RWPE1 (cell line): ENCODE measurements at regions not wholly inside any gene's neighbourhood (a gene's known extent, or its start where the extent isn't known, plus 50 kb on each side); places are given as distances from the start of the nearest gene placed in this dataset.
"Not testable (repeated sequence)": the region's sequence is repeated elsewhere in the genome, so short reads cannot be mapped to it uniquely, and the experiment has no call there.

Experiments used
- CTCF ChIA-PET: fragments of 350-600 bp; sonication (Branson Sonifier 250); formaldehyde crosslinking; extraction: SDS; loops from one replicate; lab custom pipeline; 2021; lab: Yijun Ruan, JAX
- POLR2A ChIA-PET: fragments of 400-600 bp; formaldehyde crosslinking; extraction: SDS; loops from one replicate; lab custom pipeline; 2020; ENCODE audit warnings: antibody characterized with exemption; ENCODE audit not compliant: low non-redundant PET; lab: Yijun Ruan, JAX
- DNase-seq: peaks from one replicate; pipeline ENCODE4 v3.0.0; 2012; ENCODE audit warnings: low spot score
- H3K27ac ChIP-seq: fragments of 450-650 bp; 2 replicates; pipeline ENCODE4 v1.5.1; 2017
- CTCF ChIP-seq: fragments of 450-650 bp; conservative IDR thresholded peaks from 2 replicates; pipeline ENCODE4 v1.5.1; 2017; ENCODE audit warnings: low read depth, mild to moderate bottlenecking

- no peak overlapping the region for H3K27ac ChIP-seq
- ChIA-PET CTCF (no interaction called here), POLR2A (no interaction called here)
- no peak for TF ChIP-seq CTCF
- DNase-seq = no peak
These were observed 107.7 kb upstream of the PLSCR5 start for GRCh38 chr3:146712806-146713205.

DNA sequence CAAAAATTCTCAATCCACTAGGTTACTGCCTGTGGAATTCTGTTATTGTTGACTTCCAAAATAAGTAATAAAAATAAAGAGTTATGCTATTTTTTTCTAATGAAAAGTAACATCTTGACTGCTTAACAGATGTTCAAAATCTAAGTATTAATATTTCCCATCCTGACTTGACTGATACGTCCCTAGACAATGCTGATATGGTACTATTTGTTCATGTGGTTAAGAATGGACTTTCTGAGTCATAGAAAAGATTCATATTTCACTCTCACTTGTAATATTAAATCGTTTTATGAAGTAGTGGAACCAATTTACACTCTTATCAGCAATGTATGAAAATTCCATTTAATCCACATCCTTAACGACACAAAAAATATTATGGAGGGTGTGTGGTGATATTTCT lies 104.8 kb upstream of the PLSCR5 start:
- DNase-seq = no peak
- no peak for TF ChIP-seq CTCF
- POLR2A ChIA-PET = no interaction called here

GRCh38 chr3:146705225-146705624 lies 100.1 kb upstream of the PLSCR5 start:
- ChIA-PET POLR2A (no interaction called here), CTCF (no interaction called here)
- H3K27ac ChIP-seq = no peak overlapping the region
- TF ChIP-seq CTCF = no peak
- DNase-seq = no peak

More for the DNA sequence above, 104.8 kb upstream of the PLSCR5 start:
- H3K27ac ChIP-seq = no peak overlapping the region
- CTCF ChIA-PET = no interaction called here

DNA sequence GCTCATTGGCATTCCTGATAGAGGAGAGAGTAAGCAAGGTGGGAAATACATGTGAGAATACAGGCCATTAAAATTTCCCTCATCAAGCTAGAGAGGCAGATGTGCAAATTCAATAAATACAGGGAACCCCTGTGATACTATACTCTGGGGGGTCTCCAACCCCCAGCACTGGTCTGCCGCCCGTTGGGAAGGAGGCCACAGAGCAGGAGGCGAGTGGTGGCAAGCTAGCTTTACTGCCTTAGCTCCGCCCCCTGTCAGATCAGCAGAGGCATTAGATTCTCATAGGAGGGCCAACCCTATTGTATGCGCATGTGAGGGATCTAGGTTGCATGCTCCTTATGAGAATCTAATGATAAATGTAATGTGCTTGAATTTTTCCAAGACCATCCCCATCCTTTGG lies 97.1 kb upstream of the PLSCR5 start:
- H3K27ac ChIP-seq = no peak overlapping the region
- CTCF ChIA-PET = no interaction called here
- POLR2A ChIA-PET = no interaction called here
- TF ChIP-seq CTCF = no peak
- no peak for DNase-seq

GRCh38 chr3:146701246-146701645 lies 96.1 kb upstream of the PLSCR5 start:
- ChIA-PET POLR2A (no interaction called here), CTCF (no interaction called here)
- DNase-seq = no peak
- no peak overlapping the region for H3K27ac ChIP-seq
- no peak for TF ChIP-seq CTCF

DNA sequence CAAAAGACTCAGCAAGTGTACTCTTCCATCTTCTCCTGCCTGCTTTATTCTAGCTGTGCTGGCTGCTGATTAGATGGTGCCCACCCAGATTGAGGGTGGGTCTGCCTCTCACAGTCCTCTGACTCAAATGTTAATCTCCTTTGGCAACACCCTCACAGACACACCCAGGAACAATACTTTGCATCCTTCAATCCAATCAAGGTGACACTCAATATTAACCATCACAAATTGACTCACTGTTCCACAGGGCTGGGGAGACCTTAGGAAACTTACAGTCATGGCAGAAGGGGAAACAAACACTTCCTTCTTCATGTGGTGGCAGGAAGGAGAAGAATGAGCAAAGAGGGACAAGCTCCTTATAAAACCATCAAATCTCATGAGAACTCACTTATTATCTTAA lies 94.9 kb upstream of the PLSCR5 start:
- POLR2A ChIA-PET, H3K27ac ChIP-seq, DNase-seq: not testable (repeated sequence)
- CTCF ChIA-PET = interaction anchor here (0.6 to 0.7 kb wide), 2 partner anchors 374 to 389 kb away, joined by 3 read pairs; no protein-coding TSS in a partner anchor

- TF ChIP-seq CTCF = no peak
- ChIA-PET POLR2A (no interaction called here), CTCF (no interaction called here)
- H3K27ac ChIP-seq = no peak overlapping the region
- DNase-seq = no peak
These were observed 87.1 kb upstream of the PLSCR5 start for GRCh38 chr3:146692254-146692653.
